Activated CD4-positive, CD25-positive, alpha-beta regulatory T cell treated with anti-CD3 and anti-CD28 coated beads, Interleukin-2, amount 50 U/mL, for 24 hours (primary cell): ENCODE measurements at regions not wholly inside any gene's neighbourhood (a gene's known extent, or its start where the extent isn't known, plus 50 kb on each side); places are given as distances from the start of the nearest gene placed in this dataset.

Experiments
- ATAC-seq, 2 donors: fragments of 150-1000 bp; cut with Tn5 transposase; one replicate each; pipeline ENCODE4 v1.10.0; 2021; ENCODE audit warnings: mild to moderate bottlenecking in 1 of 2, moderate library complexity in 1 of 2

DNA sequence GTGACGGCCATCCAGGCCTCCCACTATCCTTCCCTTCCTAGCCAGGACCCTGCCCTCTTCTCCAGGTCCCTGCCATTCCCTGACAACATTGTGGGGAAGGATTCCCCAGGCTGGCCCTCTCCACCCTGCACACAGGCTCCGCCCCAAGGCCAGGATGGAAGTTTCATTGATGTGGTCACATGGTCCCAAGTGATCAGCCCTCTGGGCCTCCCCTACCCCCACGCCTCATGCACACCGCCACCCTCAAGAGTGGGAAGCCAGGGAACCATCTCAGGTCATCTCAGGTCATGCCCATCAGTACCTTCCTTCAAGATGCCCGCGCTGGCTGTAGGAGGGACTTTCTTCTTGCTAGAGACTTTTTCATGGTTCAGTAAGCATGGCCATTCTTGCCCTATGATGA, 514.8 kb upstream of the RAB6C start:
- ATAC-seq = no peak

DNA sequence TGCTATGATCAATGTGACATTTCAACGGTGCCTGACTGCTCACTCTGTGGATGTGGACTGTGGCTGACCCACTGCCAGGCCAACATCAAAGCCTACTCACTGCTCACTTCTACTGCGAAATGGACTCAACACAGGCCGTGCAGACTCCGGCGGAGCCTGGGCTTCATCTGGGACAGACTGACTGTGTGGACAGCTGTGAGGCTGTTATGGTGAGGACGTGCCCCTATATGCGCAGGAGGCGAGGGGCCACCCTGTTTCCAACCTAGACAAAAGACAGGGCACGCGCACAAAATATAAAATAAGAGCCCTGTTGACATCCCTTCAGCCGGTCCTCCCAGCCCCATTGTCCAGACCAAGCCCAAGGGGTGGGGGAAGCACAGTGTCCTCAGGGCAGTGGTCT, 514.4 kb upstream of the RAB6C start:
- no peak for ATAC-seq

DNA sequence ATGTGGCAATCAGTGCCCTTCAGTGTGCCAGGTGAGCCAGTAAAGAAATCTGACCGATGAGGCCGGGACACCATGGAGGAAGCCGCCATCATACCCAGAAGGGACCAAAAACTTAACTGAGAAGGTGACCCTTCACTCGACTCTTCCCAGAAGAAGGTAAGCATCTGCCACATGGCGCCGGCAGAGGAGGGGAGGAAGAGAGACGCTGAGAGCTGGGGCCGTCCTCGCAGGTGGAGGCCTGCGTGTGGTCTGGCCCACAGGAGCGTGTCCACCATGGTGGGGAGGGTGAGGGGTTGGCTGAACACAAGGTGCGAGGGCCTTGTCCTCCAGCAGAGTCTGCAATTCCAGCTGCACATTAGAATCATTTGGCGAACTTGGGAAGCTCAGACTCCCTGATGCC, 513.1 kb upstream of the RAB6C start:
- no peak for ATAC-seq

DNA sequence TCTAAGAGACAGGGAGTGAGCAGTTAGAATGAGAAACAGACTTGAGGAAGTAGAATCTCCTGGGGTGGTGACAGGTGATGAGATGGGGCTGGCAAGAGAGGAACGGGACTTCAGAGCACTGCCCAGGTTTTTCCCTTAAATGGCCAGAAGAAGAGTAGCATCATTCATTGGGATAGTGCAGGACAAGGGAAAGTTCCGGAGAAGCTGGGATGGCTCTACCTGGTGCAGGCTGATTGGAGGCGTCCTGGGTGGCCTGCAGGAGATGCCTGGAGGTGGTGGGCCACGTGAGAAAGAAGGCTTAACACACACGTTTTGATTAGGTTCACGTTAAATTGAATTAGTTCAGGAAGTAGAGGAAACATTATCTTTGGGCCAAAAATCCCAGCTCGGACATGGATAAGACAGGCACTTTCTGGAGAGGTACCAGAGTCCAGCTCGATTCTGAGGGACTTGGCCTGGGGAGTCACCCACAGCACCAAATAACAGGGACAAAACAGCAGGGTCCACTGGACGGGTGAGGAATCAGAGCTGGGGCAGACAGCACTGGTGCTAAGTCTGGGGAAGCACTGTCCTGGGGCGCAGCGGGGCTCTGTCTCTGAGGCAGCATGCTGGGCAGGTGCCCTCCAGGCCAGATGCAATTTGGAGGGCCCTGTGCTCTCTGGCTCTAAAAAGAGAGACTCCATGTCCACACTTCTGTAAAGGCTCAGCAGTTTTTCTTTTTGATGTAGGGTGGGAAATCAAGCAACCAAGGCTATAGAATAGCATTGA, 512.3 kb upstream of the RAB6C start:
- no peak for ATAC-seq

DNA sequence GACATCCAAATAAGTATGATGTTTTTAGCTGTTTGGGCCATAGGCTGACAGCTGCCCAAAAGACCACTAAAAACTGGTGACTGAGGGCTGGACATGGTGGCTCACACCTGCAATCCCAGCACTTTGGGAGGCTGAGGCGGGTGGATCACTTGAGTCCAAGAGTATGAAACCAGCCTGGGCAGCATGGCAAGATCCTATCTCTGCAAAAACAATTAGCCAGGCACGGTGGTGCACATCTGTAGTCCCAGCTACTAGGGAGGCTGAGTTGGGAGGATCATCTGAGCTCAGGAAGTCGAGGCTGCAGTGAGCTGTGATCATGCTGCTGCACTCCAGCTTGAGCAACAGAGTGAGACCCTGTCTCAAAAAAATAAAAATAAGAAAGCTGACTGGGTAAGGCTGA, 511.5 kb upstream of the RAB6C start:
- ATAC-seq = no peak

DNA sequence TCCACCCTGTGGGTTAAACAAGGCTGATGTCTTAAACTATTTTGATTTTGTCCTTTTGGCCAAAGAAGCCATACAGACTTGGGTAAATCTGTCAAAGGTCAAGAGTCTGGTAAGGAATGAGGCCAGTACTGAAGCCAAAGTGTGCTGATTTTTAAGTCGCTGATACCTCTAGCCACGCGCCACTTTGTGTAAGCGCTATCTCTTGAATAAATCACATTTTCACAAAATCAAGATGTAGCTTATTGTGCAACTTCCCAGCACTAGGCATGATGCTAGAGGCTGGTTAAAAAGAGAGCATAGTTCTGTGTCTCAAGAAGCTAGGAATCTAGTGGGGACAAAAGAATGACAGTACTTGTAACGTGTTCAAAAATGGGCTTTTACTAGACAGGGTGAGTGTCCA, 510.6 kb upstream of the RAB6C start:
- no peak for ATAC-seq

DNA sequence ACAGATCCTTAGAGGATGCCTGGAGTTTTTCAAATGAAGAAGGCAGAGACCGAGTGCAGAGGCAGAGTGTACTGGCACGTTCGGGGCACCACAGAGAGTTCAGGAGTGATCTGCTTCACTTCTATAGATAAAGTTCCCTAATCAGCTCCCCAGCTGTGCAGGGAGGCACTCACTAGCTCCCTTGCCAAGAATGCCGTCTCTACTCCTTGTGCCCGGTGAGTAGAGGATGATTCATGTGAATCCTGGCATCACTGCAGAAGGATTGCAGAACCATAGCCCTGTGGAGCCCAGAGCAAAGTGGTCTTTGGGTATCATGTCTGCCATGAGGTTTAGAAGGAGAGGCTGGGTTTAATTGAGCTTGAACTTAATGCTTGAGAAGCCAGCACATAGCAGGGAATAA, 510.1 kb upstream of the RAB6C start:
- ATAC-seq = no peak

DNA sequence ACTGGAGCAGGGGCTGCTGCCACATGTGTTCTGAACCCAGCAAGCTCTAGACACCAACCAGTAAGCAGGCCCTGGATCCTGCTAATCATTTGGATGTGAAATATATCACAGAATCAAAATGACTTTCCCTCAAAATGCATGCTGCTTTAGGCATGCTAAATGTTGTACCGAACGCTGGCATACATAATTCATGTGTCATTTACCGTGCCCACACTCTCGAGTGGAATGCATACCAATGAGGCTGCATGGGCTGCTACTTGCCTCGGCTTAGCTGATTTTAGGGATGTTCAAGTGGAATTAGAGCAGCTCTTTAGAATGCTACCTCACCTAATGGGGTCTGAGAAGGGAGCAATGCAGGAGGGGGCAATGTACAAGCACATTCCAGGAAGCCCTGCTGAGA, 509.6 kb upstream of the RAB6C start:
- ATAC-seq = no peak

DNA sequence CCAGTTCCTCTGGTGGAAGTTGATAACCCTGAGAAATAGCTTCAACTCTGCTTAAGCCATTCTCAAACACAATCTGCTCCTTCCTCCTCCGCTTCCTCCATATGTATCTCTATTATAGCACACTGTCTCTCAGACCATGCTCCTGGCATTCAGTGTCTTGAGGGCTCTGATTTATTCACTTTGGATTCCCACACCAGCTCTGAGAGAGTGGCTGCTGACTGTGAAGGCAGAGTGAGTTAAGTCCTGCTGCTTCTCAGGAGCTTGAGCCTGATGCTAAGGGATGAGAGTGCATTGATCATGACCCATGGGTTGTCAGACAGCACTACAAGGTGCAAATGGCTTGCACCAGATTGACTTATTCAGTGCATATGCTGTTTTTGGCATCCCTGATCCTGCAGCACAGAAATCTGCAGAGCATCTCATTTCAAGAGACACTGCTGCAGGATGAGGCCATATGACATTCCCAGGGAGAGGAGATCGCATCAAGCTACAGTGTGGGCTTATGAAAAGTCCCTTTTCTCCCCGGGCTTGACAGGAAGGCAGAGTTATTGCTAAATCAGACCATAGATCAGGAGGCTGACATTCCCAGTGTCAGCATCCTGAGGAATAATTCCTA, 500.5 kb upstream of the RAB6C start:
- no peak for ATAC-seq

DNA sequence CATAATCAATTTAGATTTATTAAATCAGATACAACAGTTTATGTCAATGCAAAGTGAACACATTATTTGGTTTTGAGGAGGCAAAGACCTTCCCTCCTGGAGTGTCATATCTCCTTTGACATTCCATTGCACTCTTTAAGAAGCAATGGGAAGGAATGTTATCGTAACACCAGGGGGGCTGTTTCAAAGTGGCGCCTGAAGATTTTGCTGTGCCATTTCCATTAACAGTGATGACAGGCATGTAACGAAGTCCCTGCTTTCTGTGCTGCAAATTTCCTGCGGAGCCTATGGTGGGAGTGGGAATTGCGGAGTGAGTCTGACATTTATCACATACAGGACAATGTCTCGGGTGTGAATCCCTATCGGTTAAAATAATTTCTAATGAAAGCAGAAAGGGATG, 499.6 kb upstream of the RAB6C start:
- no peak for ATAC-seq

DNA sequence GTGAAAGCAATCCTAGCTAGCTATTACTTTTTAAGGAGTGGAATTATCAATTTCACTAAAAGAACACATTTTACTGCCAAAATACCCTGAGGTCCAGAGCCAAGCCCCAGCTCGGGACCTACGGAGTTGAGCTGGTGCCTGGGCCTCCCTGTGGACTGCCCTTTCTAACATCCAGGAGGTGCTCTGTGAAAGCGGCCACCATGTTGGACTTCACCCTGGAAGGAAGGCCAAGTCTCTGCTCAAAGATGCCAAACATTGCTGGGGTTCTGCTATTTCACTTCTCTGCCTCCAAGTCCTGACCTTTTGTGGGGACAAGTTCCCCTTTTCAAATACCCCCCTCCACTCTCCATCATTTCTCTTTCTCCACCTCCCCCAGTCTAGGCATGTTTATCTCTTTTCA, 498.7 kb upstream of the RAB6C start:
- ATAC-seq = no peak

DNA sequence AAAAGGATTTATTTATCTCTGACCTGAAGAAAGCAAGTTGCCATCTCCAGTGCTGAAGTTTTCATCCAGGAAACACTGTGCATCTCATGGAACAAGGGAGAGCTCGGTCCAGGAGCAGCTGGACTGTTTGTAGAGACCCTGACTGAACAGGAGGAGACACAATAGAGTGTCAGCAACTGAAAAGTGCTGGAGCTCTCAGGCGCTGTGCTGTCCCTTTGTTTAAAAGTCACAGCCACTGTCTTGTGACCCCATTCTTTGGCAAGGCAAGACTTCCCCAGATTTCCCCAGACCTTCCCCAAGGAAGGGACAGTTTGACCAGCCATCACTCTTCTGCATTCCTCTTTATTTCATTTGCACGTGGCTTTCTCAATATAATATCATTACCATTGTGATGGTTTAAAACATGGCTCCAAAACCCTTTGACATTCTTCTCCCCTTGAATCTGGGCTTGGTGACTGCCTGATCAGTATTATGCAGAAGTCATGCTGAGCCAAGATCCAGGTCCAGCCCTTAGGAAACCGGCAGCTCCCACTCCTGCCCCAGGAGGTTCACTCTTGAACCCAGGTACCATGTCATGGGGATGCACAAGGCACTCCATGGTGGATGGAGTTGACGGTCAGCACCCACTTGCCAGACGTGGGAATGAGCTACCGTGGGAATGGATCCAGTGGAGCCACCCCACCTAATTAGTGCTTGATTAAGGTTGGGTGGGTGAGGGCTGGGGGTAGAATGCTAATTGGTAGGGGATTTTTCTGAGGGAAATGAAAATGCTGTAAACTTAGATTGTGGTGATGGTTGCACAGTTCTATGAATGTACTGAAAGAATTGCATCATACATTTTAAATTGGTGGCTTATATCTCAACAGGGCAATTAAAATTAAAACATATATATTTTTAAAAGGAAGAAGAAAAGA, 497.9 kb upstream of the RAB6C start:
- no peak for ATAC-seq

DNA sequence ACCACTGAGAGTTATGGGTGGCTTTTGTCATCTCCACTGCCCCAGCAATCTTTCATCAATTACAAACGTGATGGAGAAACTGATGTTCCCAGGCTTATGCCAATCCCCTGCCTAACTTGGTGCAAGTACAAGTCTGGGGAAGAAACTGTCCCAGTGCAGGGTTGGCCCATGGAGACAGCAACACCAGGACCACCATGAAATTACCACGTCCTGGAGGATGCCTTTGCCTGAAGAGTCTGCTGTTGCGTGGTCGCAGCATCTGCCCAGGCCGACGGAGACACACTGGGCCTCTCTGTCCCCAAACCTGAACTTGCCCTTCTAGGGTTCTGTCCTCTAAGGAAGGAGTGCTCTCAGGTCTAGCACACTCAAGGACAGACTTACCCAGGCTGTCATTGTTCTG, 496.8 kb upstream of the RAB6C start:
- no peak for ATAC-seq

DNA sequence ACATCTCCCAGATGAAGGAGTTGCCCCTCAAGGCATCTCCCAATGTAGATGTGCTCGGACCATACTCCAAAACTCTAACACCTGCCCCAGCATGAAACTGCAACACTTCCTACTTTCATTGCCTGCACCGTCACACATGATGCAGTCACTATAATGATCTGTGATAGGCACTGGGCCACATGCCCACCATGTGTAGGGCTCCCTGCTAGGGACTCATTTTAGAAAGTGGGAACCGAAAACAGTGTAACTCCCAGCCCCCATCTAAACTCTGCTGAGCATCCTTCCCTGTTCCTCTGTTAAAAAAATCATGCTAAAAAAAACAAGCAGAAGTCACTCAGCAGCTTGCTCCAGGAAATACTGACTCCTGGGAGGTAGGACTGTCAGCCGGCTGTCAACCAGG, 496.1 kb upstream of the RAB6C start:
- ATAC-seq = no peak

DNA sequence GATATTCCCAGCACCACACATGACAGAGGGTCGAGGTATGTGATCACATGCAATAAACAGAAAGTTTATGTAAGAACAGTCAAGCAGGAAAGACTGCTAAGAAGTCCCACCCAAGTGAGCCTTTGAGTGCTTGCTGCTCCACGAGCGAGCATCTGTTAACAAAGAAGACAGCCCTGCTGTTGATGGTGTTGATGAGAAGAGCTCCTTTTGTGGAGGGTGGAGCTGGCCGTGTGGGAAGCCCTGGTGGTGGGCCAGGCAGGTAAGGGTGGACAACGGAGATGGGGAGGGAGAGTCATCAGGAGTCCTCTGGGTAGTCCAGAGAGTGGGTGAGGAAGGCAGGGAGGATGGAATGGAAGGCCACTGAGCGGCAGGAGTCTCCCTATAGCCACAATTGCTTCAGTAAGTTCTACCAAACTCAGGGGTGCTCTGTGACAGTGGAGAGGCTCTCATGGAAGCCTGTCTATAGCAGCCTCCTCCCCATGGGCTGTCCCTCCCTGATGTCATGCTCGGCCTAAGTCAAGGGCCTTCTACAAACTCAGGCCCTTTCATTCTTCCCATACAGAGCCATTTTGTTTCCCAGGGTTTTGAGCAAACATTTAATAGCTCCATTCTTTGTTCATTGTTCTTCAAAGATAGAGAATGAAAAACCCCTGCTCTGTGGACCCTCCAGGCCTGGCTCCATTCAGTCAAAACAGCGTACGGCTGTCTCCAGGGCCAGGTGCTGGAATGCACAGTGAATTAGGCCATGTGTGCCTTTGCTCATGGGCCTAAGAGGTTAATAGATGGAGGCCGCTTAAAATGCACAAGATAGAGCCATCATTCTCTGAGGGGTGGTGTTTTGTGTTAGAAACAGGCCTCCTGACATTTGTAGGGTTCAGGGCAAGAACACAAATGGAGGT, 494.2 kb upstream of the RAB6C start:
- no peak for ATAC-seq

DNA sequence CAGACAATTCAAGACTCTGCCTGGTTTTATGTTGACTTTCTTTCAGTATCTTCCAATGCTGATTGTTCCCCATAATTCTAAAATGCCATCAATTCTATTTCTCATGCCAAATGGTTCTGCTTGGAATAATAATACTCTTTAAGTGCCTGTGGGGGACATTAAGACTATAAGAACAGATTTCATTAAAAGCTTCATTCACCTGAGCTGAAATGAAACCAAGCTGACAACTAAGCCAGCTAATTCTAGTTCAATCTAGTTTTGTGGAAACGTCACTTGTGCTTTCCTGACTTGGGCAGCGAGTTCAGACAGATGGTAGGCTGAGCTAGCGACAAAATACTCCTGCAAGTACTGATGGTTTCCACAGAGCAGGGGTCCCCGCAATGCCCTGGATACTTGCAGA, 491.1 kb upstream of the RAB6C start:
- no peak for ATAC-seq

DNA sequence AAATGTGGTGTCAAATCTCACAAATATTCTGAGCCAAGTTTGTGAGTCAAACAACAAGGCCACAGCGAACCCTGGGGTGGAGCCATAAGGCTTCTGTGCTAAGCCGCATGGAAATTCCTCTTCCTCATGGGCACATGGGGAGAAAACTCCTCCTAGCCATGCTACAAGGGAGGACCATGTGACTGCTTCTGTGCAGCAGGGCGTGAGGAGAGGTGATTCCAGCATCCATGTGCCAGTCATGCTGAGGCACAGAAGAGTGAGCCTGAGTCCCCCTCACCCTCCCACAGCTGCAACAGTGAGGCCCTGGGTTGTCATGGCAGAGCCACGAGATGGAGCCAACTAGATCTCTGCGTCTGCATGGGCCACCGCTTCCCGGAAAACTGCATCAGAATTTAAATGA, 488.8 kb upstream of the RAB6C start:
- no peak for ATAC-seq

DNA sequence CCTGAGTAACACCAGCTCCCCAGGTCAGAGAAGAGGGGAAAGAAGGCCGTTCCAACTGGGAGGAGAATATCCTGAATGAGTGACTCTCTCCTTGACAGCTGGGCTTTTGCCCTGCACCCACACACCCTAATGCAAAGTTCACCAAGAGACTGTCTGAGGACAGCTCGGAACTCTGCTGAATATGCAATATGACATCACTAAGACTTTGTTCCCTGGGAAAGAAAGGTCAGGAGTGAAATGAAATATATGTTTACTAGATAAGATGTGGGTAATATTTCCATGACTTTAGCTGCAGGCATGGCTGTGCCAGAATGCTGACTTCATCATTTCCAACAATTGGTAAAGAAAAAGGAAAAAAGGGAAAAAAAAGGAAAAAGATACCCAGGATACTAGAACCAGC, 488.2 kb upstream of the RAB6C start:
- no peak for ATAC-seq

DNA sequence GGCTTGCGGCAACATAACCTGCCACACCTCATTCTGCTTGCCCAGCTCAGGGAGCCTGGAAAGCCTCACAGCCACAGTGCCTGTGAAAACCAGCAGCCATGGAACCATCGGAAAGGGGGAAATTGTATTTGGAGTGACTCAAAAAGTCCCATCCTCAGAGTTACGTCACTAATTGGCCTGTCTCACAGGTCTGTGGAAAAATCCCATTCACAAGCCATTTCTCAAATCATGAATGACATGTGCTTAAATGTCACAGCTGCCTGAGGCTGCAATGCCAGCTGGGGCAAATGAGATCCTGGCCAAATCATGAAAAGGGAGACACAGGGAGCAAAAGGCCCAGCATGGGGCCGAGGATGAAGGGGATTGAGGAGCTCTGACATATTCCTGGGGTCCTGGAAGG, 486.9 kb upstream of the RAB6C start:
- ATAC-seq = no peak

DNA sequence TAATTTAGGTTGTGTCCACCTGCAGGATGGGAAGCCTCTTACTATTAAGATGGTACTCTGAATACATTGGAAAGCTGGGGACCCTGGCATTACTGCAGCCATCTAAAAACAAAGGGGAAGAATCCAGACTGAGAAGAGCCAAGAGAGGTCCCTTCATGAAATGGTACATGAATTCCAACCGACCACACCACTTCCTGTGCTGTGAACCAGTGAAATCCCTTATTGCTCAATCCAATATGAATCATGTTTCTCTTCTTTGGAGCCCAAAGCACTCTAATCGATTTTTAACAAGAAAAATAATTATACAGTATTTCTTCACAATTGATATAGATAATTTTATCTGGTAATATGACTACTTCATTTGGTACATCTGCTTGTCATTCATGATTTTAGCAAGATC, 479.7 kb upstream of the RAB6C start:
- ATAC-seq = no peak

DNA sequence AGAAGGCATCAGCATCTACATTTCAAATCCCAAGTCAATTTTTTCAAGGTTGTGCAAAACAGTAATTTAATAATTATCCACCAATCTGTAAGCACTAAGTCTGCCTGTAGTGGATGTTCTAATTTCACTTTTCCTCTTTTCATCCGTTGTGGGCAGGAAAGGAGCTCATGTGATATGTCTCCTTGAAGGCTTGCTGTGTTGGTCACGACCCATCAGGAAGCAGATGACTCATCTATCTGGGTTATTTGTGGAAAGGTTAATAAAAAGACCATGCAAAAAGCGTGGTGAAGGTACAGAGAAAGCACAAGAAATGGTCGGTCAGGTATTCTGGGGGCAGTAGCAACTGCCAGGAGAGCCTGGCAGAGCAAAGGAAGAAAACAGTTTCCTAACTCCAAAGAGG, 476.7 kb upstream of the RAB6C start:
- no peak for ATAC-seq

DNA sequence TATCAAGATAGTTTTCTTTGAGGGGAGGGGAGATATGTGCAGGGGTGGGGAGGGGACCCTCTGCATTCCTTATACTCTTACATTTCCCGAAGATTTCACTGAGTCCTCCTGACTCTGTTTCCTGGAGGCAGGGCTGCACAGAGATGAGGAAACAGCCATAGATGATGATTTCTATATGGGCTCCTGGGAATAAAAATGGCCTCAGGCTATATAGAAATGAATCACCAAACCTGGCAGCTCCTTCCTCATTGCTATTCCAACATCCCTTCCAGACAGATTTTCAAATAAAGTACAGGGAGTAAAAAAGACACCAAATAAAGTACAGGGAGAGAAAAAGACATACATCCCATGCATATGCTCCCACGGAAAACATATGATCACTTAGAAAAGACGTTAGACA, 474.8 kb upstream of the RAB6C start:
- ATAC-seq = no peak

DNA sequence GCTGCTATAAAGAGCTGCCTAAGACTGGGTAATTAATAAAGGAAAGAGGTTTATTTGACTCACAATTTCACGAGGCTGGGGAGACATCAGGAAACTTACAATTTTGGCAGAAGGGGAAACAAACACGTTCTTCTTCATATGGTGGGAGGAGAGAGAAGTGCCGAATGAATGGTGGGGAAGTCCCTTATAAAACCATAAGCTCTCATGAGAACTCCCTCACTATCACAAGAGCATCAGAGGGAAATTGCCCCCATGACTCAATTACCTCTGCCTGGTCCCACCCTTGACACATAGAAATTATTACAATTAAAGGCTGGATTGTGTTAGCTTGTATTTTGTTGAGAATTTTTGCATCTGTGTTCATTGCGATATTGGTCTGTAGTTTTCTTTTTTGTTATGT, 460.5 kb upstream of the RAB6C start:
- no peak for ATAC-seq
